ENCODE measurements at regions not wholly inside any gene's neighbourhood (a gene's known extent, or its start where the extent isn't known, plus 50 kb on each side); places are given as distances from the start of the nearest gene placed in this dataset.

GRCh38 chr9:109872901-109873300 lies 92.9 kb downstream of the PALM2AKAP2 start:
- Histone ChIP-seq H3K79me1 (ENCODE audit: low read depth in 1 of 2, low read length in 2 of 2) (peaks cover 32 to 49% of the 10 kb centered on the region in 2 experiments), H3K36me3 (ENCODE audit: control insufficient read depth, insufficient read depth, low read length) (0 out of 2 replicates have a peak, but pooled peaks cover 2% of the 10 kb centered on the region), H3K9me3 (ENCODE audit: control insufficient read depth, insufficient read depth, low read length) (no peaks in the 10 kb centered on the region), H4K20me1 (ENCODE audit: insufficient read depth, low read length) (peaks cover 11% of the 10 kb centered on the region; the same call in 1 of the 2 replicates), H3K9me1 (ENCODE audit: insufficient read depth, low read length) (peaks cover 9% of the 10 kb centered on the region), H2BK15ac (ENCODE audit: low read depth, low read length) (no peak overlapping the region), H2AK5ac (ENCODE audit: low read depth, low read length) (no peak overlapping the region), H4K5ac (ENCODE audit: low read depth, low read length) (no peak overlapping the region), H2AFZ (replicated peaks; ENCODE audit: low read length, poor library complexity) (no peak overlapping the region), H2BK5ac (ENCODE audit: low read depth, low read length, poor library complexity, severe bottlenecking) (no peak overlapping the region), H3K27ac (ENCODE audit: insufficient read depth, low read length) (no peak overlapping the region), H4K91ac (ENCODE audit: insufficient read depth, low read depth, low read length) (no peak overlapping the region), H4K8ac (ENCODE audit: low read depth in 2 of 2, low read length in 2 of 2) (no peak overlapping the region), H3K4me1 (ENCODE audit: control insufficient read depth, insufficient read depth, low read length) (peaks cover 6% of the 10 kb centered on the region), H3K4ac (ENCODE audit: low read depth, low read length) (no peak overlapping the region), H3K23ac (ENCODE audit: low read depth, low read length) (no peak overlapping the region), H3K9ac (ENCODE audit: low read depth, low read length) (no peak overlapping the region), H3K56ac (ENCODE audit: extremely low read depth, insufficient read depth, low read length) (no peak overlapping the region), H3K4me3 (ENCODE audit: insufficient read depth, low read depth, low read length) (no peak overlapping the region), H3K14ac (replicated peaks; ENCODE audit: low read depth, low read length) (no peak overlapping the region), H2BK120ac (ENCODE audit: low read depth, low read length) (no peak overlapping the region), H3K27me3 (ENCODE audit: control insufficient read depth, insufficient read depth, low read length) (no peaks in the 10 kb centered on the region), H3K18ac (ENCODE audit: low read depth, low read length) (no peak overlapping the region), H2BK20ac (ENCODE audit: low read depth, low read length) (no peak overlapping the region), H3K4me2 (ENCODE audit: low read depth, low read length) (no peak overlapping the region), H2AK9ac (replicated peaks; ENCODE audit: low read depth, low read length, poor library complexity) (no peak overlapping the region)
- no CpG with 5 or more reads among the region's 4 CpGs for WGBS, 2 experiments (ENCODE audit: extremely low coverage in 2 of 2, insufficient read length in 1 of 2)
- BruUV-seq (replicated peaks), result no TSS peak
- in situ Hi-C loops (cut with MboI; ENCODE audit: low sequenced_read_pairs), result no loop called here
- dilution Hi-C loops (cut with HindIII; ENCODE audit: low sequenced_read_pairs, unreplicated experiment), result no loop called here
- ATAC-seq (ENCODE audit: low read depth) (no peak), DNase-seq (no peak)
- ChIA-PET POLR2A (ENCODE audit: unreplicated experiment) (interaction anchor here (0.6 kb wide), 1 partner anchor 9 kb away, joined by 3 read pairs; no protein-coding TSS in a partner anchor), CTCF (interaction anchor here (0.8 kb wide), 1 partner anchor 169 kb away, joined by 3 read pairs; no protein-coding TSS in a partner anchor)
- no peak for TF ChIP-seq BHLHE40 (IDR thresholded peaks at IDR 0.05; ENCODE audit: low read depth, low read length)
- TF ChIP-seq MAZ (IDR thresholded peaks at IDR 0.05; ENCODE audit: borderline replicate concordance, low read depth, low read length), result no peak
- TF ChIP-seq USF2 (IDR thresholded peaks at IDR 0.05; ENCODE audit: low read depth, low read length), result no peak
- TF ChIP-seq CTCF (conservative IDR thresholded peaks at IDR 0.05; ENCODE audit: low read depth, low read length), result no peak
- TF ChIP-seq SMC3 (IDR thresholded peaks at IDR 0.05; ENCODE audit: low read depth, low read length), result no peak
- no peak for TF ChIP-seq RAD21 (IDR thresholded peaks at IDR 0.05; ENCODE audit: low read length)
- no peak for TF ChIP-seq CEBPB (IDR thresholded peaks at IDR 0.05; ENCODE audit: low read depth, low read length)
- TF ChIP-seq FOS (IDR thresholded peaks at IDR 0.05; ENCODE audit: low read depth, low read length), result no peak
- no peak for TF ChIP-seq MXI1 (IDR thresholded peaks at IDR 0.05; ENCODE audit: borderline replicate concordance, low read depth, low read length)
- no peak for TF ChIP-seq POLR2A (IDR thresholded peaks at IDR 0.05; ENCODE audit: low read depth, low read length)
- no peak for TF ChIP-seq CHD1 (IDR thresholded peaks at IDR 0.05; ENCODE audit: low read depth, low read length)
- intact Hi-C loops (cut with micrococcal nuclease), result no loop called here

All from IMR-90 (cell line).